ENCODE measurements at regions not wholly inside any gene's neighbourhood (a gene's known extent, or its start where the extent isn't known, plus 50 kb on each side); places are given as distances from the start of the nearest gene placed in this dataset.
"Not testable (repeated sequence)": the region's sequence is repeated elsewhere in the genome, so short reads cannot be mapped to it uniquely, and the experiment has no call there.

GRCh38 chr7:123321578-123321977 is 121.8 kb upstream of the SLC13A1 start:
- not testable (repeated sequence) for TF ChIP-seq CTCF (IDR thresholded peaks at IDR 0.05; ENCODE audit: low read depth, low read length, missing input control); TAF1 (conservative IDR thresholded peaks at IDR 0.05); ATF3 (IDR thresholded peaks at IDR 0.05); MAX (IDR thresholded peaks at IDR 0.05); RXRA (IDR thresholded peaks at IDR 0.05); RAD21 (IDR thresholded peaks at IDR 0.05); HNF4A (conservative IDR thresholded peaks at IDR 0.05); HNF4G (IDR thresholded peaks at IDR 0.05); REST (IDR thresholded peaks at IDR 0.05)

Data from liver (tissue), 3 donors.